ENCODE measurements at regions not wholly inside any gene's neighbourhood (a gene's known extent, or its start where the extent isn't known, plus 50 kb on each side); places are given as distances from the start of the nearest gene placed in this dataset.

DNA sequence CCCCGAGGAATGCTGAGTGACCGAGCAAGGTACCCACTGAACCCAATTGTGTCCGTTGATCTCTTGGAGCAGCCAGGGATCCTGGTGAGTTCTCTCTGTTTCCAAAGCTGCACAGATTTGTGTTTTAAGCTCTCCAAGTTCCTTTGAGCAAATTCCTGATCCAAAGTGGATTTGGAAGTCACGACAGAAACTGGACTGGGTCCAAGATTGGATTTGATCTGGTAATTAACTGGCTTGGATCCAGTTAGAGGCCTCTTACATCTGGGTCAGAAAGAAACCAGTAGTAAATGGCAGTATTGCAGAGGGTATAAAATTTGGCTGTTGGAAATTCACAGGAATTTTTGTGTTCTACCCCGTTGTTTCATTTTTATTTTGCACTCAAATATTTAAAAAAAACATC, 119.5 kb downstream of the PMP22 start:
- TF ChIP-seq, protein P1, sequence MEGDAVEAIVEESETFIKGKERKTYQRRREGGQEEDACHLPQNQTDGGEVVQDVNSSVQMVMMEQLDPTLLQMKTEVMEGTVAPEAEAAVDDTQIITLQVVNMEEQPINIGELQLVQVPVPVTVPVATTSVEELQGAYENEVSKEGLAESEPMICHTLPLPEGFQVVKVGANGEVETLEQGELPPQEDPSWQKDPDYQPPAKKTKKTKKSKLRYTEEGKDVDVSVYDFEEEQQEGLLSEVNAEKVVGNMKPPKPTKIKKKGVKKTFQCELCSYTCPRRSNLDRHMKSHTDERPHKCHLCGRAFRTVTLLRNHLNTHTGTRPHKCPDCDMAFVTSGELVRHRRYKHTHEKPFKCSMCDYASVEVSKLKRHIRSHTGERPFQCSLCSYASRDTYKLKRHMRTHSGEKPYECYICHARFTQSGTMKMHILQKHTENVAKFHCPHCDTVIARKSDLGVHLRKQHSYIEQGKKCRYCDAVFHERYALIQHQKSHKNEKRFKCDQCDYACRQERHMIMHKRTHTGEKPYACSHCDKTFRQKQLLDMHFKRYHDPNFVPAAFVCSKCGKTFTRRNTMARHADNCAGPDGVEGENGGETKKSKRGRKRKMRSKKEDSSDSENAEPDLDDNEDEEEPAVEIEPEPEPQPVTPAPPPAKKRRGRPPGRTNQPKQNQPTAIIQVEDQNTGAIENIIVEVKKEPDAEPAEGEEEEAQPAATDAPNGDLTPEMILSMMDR (IDR thresholded peaks at IDR 0.05) = no peak
- TF ChIP-seq POLR2A (IDR thresholded peaks at IDR 0.05) = no peak
